DOHH2 (cell line): ENCODE measurements at regions not wholly inside any gene's neighbourhood (a gene's known extent, or its start where the extent isn't known, plus 50 kb on each side); places are given as distances from the start of the nearest gene placed in this dataset.

Experiments
- EZH2phosphoT487 ChIP-seq: fragments of 200-600 bp; sonication (generic); IDR thresholded peaks from 2 replicates; pipeline ENCODE4 v1.6.1; 2017; ENCODE audit warnings: borderline replicate concordance, mild to moderate bottlenecking, antibody characterized with exemption, low read length, moderate library complexity, mixed read lengths
- TF ChIP-seq, protein P1 (sequence below): fragments of 200-600 bp; sonication (generic); IDR thresholded peaks from one replicate; pipeline ENCODE4 v1.5.1; 2014; ENCODE audit warnings: antibody characterized with exemption, mild to moderate bottlenecking, low read depth, low read length; ENCODE audit not compliant: poor library complexity, severe bottlenecking

GRCh38 chr13:81636120-81636519, 1295.2 kb upstream of the SPRY2 start:
- TF ChIP-seq, protein P1, sequence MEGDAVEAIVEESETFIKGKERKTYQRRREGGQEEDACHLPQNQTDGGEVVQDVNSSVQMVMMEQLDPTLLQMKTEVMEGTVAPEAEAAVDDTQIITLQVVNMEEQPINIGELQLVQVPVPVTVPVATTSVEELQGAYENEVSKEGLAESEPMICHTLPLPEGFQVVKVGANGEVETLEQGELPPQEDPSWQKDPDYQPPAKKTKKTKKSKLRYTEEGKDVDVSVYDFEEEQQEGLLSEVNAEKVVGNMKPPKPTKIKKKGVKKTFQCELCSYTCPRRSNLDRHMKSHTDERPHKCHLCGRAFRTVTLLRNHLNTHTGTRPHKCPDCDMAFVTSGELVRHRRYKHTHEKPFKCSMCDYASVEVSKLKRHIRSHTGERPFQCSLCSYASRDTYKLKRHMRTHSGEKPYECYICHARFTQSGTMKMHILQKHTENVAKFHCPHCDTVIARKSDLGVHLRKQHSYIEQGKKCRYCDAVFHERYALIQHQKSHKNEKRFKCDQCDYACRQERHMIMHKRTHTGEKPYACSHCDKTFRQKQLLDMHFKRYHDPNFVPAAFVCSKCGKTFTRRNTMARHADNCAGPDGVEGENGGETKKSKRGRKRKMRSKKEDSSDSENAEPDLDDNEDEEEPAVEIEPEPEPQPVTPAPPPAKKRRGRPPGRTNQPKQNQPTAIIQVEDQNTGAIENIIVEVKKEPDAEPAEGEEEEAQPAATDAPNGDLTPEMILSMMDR, result no peak
- no peak for TF ChIP-seq EZH2phosphoT487
